BLaER1 treated with 17β-estradiol and CSF1 and Interleukin-3, amounts not matched to agents 10 nM and 100 nM (cell line): ENCODE measurements at regions not wholly inside any gene's neighbourhood (a gene's known extent, or its start where the extent isn't known, plus 50 kb on each side); places are given as distances from the start of the nearest gene placed in this dataset.

Source experiments
- H3K27ac ChIP-seq, 11 experiments: shearing (Covaris generic); formaldehyde crosslinking; 2 replicates each; pipeline ENCODE4 v1.8.1; 2022
- H3K27me3 ChIP-seq, 11 experiments: shearing (Covaris generic); formaldehyde crosslinking; 2 replicates each; pipeline ENCODE4 v1.8.1; 2022
- H3K36me3 ChIP-seq, 11 experiments: shearing (Covaris generic); formaldehyde crosslinking; 2 replicates each; pipeline ENCODE4 v1.8.1; 2022
- H3K4me1 ChIP-seq, 10 experiments: shearing (Covaris generic); formaldehyde crosslinking; 2 replicates each; pipeline ENCODE4 v1.8.1; 2022
- H3K4me2 ChIP-seq, 11 experiments: shearing (Covaris generic); formaldehyde crosslinking; 2 replicates each; pipeline ENCODE4 v1.8.1; 2022
- H3K4me3 ChIP-seq, 10 experiments: shearing (Covaris generic); formaldehyde crosslinking; 2 replicates each; pipeline ENCODE4 v1.8.1; 2022
- H3K9ac ChIP-seq, 11 experiments: shearing (Covaris generic); formaldehyde crosslinking; 2 replicates each; pipeline ENCODE4 v1.8.1; 2022
- H3K9me3 ChIP-seq, 11 experiments: shearing (Covaris generic); formaldehyde crosslinking; replicated peaks in 1 of 11; 2 replicates each; pipeline ENCODE4 v1.8.1; 2022
- H4K20me1 ChIP-seq, 11 experiments: shearing (Covaris generic); formaldehyde crosslinking; 2 replicates each; pipeline ENCODE4 v1.8.1; 2022
- Cebpa-rat ChIP-seq, 11 experiments: shearing (Covaris generic); IDR thresholded peaks; 2 replicates each; pipeline ENCODE4 v1.8.1; 2022

- H3K9ac ChIP-seq, result no peak overlapping the region
- H3K9me3 ChIP-seq, result peaks cover 0 to under 1% (median 0%) of the 10 kb centered on the region in 11 experiments; a peak in 1 of 22 replicates
- H3K4me3 ChIP-seq, result no peak overlapping the region
- no peak overlapping the region for H3K27ac ChIP-seq
- H3K4me1 ChIP-seq, result peaks cover 0 to 9% (median 4%) of the 10 kb centered on the region in 10 experiments; a peak in 9 of 20 replicates
- H4K20me1 ChIP-seq, result no peaks in the 10 kb centered on the region
- no peaks in the 10 kb centered on the region for H3K36me3 ChIP-seq
- no peaks in the 10 kb centered on the region for H3K27me3 ChIP-seq
- no peak overlapping the region for H3K4me2 ChIP-seq
- no peak for TF ChIP-seq Cebpa-rat (IDR thresholded peaks at IDR 0.05)
Measured at GRCh38 chr3:144859161-144859560, 887.5 kb downstream of the DIPK2A start.

DNA sequence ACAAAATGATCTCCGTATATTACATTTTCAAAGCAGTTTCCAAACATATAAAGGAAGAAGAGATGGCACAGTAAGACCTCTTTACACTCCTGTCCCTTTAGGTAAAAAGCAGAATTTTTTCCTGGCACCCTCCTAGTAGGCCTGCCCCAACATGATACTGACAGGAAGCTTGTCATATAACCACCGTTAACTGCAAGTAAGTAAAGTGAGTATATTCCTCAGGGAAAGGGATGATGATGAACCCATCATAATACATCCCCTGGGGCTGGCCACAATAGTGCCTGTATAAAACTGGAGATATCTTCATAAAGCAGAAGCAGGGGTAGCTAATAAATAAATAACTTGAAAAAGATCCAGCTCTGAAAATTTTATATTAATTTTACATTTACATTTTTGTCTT is 893.0 kb downstream of the DIPK2A start:
- peaks cover 6 to 22% (median 17%) of the 10 kb centered on the region in 10 experiments; a peak in 16 of 20 replicates for H3K4me1 ChIP-seq
- no peaks in the 10 kb centered on the region for H4K20me1 ChIP-seq
- H3K27ac ChIP-seq, result no peak overlapping the region
- no peaks in the 10 kb centered on the region for H3K27me3 ChIP-seq
- TF ChIP-seq Cebpa-rat (IDR thresholded peaks at IDR 0.05), result no peak
- no peaks in the 10 kb centered on the region for H3K9me3 ChIP-seq
- H3K9ac ChIP-seq, result no peak overlapping the region
- H3K36me3 ChIP-seq, result no peaks in the 10 kb centered on the region
- H3K4me3 ChIP-seq, result no peak overlapping the region
- H3K4me2 ChIP-seq, result no peak overlapping the region

GRCh38 chr3:144865948-144866347 is 894.3 kb downstream of the DIPK2A start:
- H3K36me3 ChIP-seq, result no peaks in the 10 kb centered on the region
- peak overlapping the region in 3 of 11 experiments; percentile 19 to 46 (median 38); a peak in 4 of 22 replicates for H3K9ac ChIP-seq
- peak overlapping the region in 6 of 11 experiments; percentile 18 to 70 (median 53); a peak in 12 of 22 replicates for H3K27ac ChIP-seq
- peaks cover 6 to 22% (median 17%) of the 10 kb centered on the region in 10 experiments; a peak in 16 of 20 replicates for H3K4me1 ChIP-seq
- peak overlapping the region; percentile 8 to 90 (median 63); a peak in 18 of 22 replicates for H3K4me2 ChIP-seq
- TF ChIP-seq Cebpa-rat (IDR thresholded peaks at IDR 0.05), result no peak
- H4K20me1 ChIP-seq, result no peaks in the 10 kb centered on the region
- no peaks in the 10 kb centered on the region for H3K27me3 ChIP-seq
- no peaks in the 10 kb centered on the region for H3K9me3 ChIP-seq
- no peak overlapping the region for H3K4me3 ChIP-seq

GRCh38 chr3:144866476-144866875 is 894.9 kb downstream of the DIPK2A start:
- Histone ChIP-seq H4K20me1 (no peaks in the 10 kb centered on the region), H3K9me3 (no peaks in the 10 kb centered on the region), H3K27ac (peak overlapping the region in 6 of 11 experiments; percentile 18 to 70 (median 53); a peak in 12 of 22 replicates)

DNA sequence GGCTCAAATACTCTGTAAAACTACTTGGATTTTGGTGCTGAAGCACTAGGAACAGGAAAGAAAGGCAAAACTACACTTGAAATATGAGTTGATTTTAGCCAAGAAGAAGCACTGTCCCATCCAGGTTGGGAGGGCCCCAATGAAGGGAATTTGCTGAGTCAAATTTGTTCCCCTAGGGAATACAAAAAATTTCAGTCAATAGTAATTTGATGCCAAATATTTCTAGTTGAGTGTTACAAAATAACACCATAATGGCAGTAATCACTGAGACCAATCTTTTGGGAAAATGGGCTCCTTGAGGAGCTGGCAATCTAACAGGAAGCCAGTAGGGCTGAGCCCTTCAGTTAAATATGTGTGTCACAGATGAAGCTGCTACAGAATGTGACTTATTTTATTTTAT is 896.9 kb downstream of the DIPK2A start:
- H3K36me3 ChIP-seq, result no peaks in the 10 kb centered on the region
- no peaks in the 10 kb centered on the region for H4K20me1 ChIP-seq
- peaks cover 6 to 22% (median 17%) of the 10 kb centered on the region in 10 experiments; a peak in 16 of 20 replicates for H3K4me1 ChIP-seq
- no peak overlapping the region for H3K4me3 ChIP-seq
- H3K27ac ChIP-seq, result no peak overlapping the region
- no peak overlapping the region for H3K4me2 ChIP-seq
- H3K9ac ChIP-seq, result no peak overlapping the region
- no peak for TF ChIP-seq Cebpa-rat (IDR thresholded peaks at IDR 0.05)
- H3K9me3 ChIP-seq, result no peaks in the 10 kb centered on the region
- H3K27me3 ChIP-seq, result no peaks in the 10 kb centered on the region

More at GRCh38 chr3:144866476-144866875, 894.9 kb downstream of the DIPK2A start:
- peak overlapping the region in 3 of 11 experiments; percentile 19 to 46 (median 38); a peak in 4 of 22 replicates for H3K9ac ChIP-seq
- no peak overlapping the region for H3K4me3 ChIP-seq
- peaks cover 6 to 22% (median 17%) of the 10 kb centered on the region in 10 experiments; a peak in 16 of 20 replicates for H3K4me1 ChIP-seq
- no peaks in the 10 kb centered on the region for H3K36me3 ChIP-seq
- H3K4me2 ChIP-seq, result peak overlapping the region; percentile 8 to 90 (median 63); a peak in 18 of 22 replicates
- TF ChIP-seq Cebpa-rat (IDR thresholded peaks at IDR 0.05), result no peak
- H3K27me3 ChIP-seq, result no peaks in the 10 kb centered on the region

- Histone ChIP-seq H3K9ac (no peak overlapping the region), H3K27ac (no peak overlapping the region), H3K4me1 (no peaks in the 10 kb centered on the region), H3K4me3 (no peak overlapping the region), H3K9me3 (no peaks in the 10 kb centered on the region), H3K4me2 (no peak overlapping the region), H4K20me1 (no peaks in the 10 kb centered on the region), H3K27me3 (no peaks in the 10 kb centered on the region), H3K36me3 (no peaks in the 10 kb centered on the region)
- no peak for TF ChIP-seq Cebpa-rat (IDR thresholded peaks at IDR 0.05)
Measured at GRCh38 chr3:144873066-144873465, 901.4 kb downstream of the DIPK2A start.

- no peaks in the 10 kb centered on the region for H3K36me3 ChIP-seq
- no peaks in the 10 kb centered on the region for H3K27me3 ChIP-seq
- H3K9ac ChIP-seq, result no peak overlapping the region
- H3K4me3 ChIP-seq, result no peak overlapping the region
- no peak overlapping the region for H3K4me2 ChIP-seq
- no peak for TF ChIP-seq Cebpa-rat (IDR thresholded peaks at IDR 0.05)
- H4K20me1 ChIP-seq, result no peaks in the 10 kb centered on the region
- H3K27ac ChIP-seq, result no peak overlapping the region
- H3K4me1 ChIP-seq, result no peaks in the 10 kb centered on the region
- no peaks in the 10 kb centered on the region for H3K9me3 ChIP-seq
Measured at GRCh38 chr3:144875211-144875610, 903.6 kb downstream of the DIPK2A start.

DNA sequence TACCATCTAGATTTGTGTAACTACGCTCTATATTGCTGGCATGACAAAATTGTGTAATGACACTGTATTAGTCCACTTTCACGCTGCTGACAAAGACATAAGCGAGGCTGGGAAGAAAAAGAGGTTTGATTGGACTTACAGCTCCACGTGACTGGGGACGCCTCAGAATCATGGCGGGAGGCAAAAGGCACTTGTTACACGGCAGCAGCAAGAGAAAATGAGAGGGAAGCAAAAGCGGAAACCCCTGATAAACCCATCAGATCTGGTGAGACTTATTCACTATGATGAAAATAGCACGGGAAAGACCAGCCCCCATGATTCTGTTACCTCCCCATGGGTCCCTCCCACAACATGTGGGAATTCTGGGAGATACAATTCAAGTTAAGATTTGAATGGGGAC is 905.7 kb downstream of the DIPK2A start:
- Histone ChIP-seq H3K9me3 (no peaks in the 10 kb centered on the region), H3K27me3 (no peaks in the 10 kb centered on the region), H3K4me3 (no peak overlapping the region), H3K4me2 (no peak overlapping the region), H3K9ac (no peak overlapping the region), H3K4me1 (no peaks in the 10 kb centered on the region), H3K27ac (no peak overlapping the region), H3K36me3 (no peaks in the 10 kb centered on the region), H4K20me1 (no peaks in the 10 kb centered on the region)
- no peak for TF ChIP-seq Cebpa-rat (IDR thresholded peaks at IDR 0.05)

DNA sequence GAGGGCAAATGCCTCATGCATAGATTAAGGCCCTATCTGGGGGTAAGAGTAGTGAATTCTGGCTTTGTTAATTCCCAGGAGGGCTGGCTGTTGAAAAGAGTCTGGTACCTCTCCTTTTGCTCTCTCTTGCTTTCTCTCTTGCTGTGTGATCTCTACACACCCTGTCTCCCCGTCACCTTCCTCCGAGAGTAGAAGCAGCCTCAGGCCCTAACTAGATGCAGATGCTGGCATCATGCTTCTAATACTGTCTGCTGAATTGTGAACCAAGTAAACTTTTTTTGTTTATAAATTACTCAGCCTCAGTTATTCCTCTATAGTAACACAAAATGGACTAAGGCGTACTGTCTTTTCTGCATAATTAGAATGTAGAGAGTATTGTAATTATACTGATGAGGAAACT is 908.1 kb downstream of the DIPK2A start:
- Histone ChIP-seq H3K4me3 (no peak overlapping the region), H3K36me3 (no peaks in the 10 kb centered on the region), H3K9ac (no peak overlapping the region), H3K4me2 (no peak overlapping the region), H3K4me1 (no peaks in the 10 kb centered on the region), H3K9me3 (no peaks in the 10 kb centered on the region; a peak in 1 of 22 replicates), H3K27me3 (no peaks in the 10 kb centered on the region), H4K20me1 (no peaks in the 10 kb centered on the region), H3K27ac (no peak overlapping the region)
- no peak for TF ChIP-seq Cebpa-rat (IDR thresholded peaks at IDR 0.05)

GRCh38 chr3:144893980-144894379 is 922.4 kb downstream of the DIPK2A start:
- no peak overlapping the region for H3K9ac ChIP-seq
- no peaks in the 10 kb centered on the region for H4K20me1 ChIP-seq

More at GRCh38 chr3:144893980-144894379, 922.4 kb downstream of the DIPK2A start:
- H3K9me3 ChIP-seq, result no peaks in the 10 kb centered on the region
- H3K27ac ChIP-seq, result no peak overlapping the region
- no peak for TF ChIP-seq Cebpa-rat (IDR thresholded peaks at IDR 0.05)
- 0 out of 20 replicates have a peak, but pooled peaks cover 0 to 4% (median 0%) of the 10 kb centered on the region in 10 experiments for H3K4me1 ChIP-seq
- H3K27me3 ChIP-seq, result no peaks in the 10 kb centered on the region
- H3K4me3 ChIP-seq, result no peak overlapping the region
- no peaks in the 10 kb centered on the region for H3K36me3 ChIP-seq
- no peak overlapping the region for H3K4me2 ChIP-seq
